ENCODE measurements at regions not wholly inside any gene's neighbourhood (a gene's known extent, or its start where the extent isn't known, plus 50 kb on each side); places are given as distances from the start of the nearest gene placed in this dataset.

DNA sequence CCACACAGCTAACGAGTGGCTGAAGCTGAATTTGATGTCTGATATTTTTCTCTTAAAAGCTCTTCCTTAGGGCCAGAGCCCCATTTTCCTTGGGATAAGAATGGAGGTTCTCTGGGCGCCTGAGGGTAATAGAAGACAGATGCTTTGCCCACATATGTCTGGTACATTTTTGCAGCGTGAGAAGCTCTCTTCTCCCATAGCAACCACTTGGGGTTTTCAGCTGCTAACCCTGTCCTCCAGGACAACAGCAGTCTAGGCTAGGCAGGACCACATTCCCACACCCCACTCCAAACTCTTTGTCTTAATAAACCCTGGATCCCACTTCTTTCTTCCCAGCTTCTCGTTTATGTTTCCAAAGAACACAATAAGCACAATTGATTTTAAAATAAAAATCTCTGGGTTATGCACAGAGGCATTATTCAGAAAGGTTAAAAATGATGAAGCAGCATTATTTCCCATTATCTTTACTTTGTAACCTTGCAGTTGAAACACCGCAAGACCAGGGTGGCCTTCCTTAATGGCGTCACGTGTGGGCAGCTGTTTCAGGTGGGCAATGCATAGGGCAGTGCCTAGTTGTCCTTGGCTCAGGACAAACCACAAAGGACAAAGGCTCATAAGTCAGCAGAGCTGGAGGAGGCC lies 56.5 kb upstream of the NTRK3 start:
- no peak for DNase-seq

- DNase-seq, result no peak
These were observed 52.8 kb upstream of the NTRK3 start for GRCh38 chr15:88309363-88309762.

GRCh38 chr15:88307344-88307743 lies 50.8 kb upstream of the NTRK3 start:
- DNase-seq, result no peak

All from hematopoietic multipotent progenitor cell treated with erythropoietin and hydrocortisone succinate and interleukin-3 and kit ligand, for 8 days (in vitro differentiated cells).